ENCODE measurements at regions not wholly inside any gene's neighbourhood (a gene's known extent, or its start where the extent isn't known, plus 50 kb on each side); places are given as distances from the start of the nearest gene placed in this dataset.
"Not testable (repeated sequence)": the region's sequence is repeated elsewhere in the genome, so short reads cannot be mapped to it uniquely, and the experiment has no call there.

DNA sequence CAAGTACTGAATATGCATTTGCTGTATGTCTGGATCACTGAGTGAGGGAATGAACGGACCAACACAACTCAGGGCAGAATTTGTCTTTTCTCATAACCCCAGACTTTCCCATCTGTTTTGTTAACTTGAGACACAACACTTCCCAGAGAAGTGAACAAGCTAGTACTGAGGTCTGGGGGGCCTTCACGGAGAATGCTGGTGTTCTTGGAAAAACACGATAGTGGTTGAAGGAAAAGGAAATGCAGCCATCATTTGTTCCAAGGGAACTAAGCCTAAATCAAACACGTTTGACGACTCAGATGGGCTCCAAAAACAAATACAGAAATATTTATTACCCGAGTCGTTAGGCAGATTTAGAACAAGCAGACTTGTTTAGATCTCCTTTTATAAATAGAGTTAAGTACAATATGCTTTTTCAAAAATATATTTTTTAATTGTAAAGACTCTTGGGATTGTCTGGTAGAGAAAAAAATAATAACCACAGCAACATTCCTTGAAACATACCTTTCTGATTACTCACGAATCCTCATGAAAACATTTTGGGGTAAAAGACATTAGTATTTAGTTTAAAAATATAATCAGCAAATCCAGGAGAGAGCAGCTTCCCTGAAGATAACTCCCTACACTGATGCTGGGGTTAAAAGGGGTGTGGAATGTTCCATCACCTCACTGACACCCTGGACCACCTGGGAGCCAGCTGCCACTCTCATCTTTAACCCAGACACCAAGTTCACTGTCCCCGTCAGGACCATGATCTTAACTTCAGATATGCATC lies 427.7 kb upstream of the RUNX1 start:
- DNase-seq, result no peak

DNA sequence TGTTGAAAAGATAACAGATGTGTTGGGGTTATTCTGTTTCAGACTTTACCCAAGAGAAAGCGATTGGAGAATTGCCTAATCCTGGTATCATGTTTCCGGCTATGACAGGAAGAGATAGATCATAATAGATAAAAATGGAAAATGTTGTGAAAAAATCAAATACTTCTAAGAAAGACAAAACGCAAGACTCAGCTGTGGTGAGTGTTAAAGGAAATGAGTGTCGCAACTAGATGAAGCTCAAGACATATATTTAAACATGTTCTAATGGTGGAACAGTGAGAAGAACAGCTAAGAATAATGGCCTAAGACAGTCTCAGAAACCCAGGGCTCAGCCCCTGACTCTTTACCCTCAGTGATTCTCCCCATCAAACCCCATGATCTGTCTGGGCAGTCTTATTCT lies 426.7 kb upstream of the RUNX1 start:
- DNase-seq, result no peak

DNA sequence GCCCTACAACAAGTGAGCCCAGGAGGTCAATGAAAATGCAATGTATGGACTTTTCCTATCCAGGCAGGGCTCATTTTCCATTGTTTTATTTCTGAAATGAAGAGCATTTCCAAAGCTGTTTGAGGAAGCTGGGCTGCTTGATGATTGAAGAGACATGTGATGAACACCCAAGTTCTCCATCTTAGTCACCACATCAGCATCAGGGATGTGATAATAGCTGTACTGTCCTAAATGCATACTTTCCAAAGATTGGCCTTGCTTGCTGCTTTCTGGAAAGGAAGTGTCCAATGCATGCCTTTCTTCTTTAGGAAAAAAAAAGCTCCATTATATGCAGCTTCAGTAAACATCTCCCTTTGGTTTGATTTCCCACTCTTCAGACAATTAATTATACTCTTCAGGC lies 425.9 kb upstream of the RUNX1 start:
- DNase-seq, result peak in 2 of 56 donors; percentile 12 to 16

DNA sequence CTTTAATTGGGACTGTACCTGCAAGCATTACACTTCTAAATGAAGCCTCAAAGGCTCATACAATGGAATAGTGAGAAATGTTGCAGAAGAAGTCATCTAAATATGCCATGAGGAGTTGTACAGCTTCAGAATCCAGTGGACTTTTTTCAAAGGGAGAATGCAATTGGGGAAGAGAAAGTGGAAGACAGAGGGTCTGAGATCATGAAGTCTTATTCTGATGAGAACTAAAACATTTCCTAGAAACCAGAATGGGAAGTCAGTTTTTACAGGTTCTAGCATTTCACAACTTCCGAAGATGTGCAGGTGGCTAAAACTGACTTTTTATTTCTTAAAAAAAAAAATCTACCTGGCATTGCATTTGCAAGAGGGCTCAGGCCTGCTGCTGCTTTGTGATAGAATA lies 424.4 kb upstream of the RUNX1 start:
- no peak for DNase-seq

DNA sequence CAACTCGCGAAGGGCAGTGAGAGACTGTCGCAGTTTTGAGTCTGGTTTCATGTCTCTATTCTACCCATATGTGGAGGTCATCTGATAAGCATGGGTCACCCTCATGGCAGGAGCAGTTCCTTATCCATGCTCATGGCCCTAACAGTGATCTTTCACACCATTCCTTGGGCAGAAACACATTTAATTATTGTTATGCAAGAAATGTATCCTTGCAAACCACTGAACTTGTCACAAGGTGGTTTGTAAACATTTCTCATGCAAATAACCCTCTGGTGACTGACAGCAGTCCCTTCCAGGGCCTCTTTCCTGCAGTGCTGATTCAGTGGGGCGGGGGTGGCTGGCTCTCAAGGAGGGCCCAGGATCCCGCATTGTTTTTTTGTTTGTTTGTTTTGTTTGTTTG lies 421.4 kb upstream of the RUNX1 start:
- DNase-seq, result no peak

DNA sequence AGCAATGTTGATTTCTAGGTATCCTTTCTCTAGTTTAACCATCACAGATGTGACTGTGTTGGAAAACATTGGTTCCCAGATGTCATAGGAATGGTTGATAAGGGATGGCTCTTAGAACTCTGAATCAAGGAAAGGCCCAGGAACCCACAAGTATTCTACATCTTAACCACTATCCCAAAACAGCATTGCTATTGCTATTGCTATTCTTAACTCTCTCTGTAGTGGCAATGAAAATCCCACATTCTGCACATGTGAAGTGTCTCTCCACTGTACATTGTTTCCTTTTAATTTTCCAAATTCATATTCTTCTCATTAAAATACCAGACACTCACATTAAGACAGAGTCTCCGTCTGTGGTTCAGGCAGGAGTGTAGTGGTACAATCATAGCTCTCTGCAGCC lies 420.4 kb upstream of the RUNX1 start:
- DNase-seq, result no peak

DNA sequence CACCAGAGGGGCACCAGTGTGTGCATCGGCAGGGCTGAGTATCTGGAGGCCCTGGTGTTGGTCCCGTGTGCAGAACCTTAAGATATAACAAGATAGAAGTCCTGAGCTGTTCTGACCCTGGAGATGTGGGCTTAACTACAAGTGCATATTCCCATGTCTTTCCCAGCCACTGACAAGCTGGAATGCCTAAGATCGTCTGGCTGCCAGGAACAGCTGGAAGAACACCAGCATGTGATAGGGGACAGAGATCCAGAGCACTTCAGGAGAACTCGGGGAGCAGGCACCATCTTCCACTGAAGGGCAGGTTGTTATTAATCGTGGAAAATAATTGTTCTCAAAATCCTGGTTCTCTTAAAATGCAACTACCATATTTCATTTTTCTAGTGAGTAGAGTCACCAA lies 419.9 kb upstream of the RUNX1 start:
- DNase-seq, result no peak

DNA sequence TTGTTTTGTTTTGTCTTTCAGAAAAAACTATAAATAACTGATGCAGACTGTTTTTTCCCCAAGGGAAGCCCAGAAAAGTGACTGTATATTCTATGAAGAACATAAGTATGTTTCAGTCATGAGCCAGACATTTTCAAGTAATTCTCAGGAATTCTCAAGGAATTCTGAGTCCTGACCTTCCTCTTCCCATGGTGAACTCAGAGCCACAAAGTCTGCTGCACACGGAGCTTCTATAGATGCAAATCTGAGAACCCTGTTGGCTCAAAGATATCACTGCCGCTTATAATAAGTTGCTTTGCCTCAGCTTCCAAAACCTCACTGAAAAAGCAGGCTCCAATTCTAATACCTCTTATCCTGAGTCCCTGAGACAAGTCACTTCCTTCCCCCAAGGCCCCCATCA lies 418.5 kb upstream of the RUNX1 start:
- no peak for DNase-seq

DNA sequence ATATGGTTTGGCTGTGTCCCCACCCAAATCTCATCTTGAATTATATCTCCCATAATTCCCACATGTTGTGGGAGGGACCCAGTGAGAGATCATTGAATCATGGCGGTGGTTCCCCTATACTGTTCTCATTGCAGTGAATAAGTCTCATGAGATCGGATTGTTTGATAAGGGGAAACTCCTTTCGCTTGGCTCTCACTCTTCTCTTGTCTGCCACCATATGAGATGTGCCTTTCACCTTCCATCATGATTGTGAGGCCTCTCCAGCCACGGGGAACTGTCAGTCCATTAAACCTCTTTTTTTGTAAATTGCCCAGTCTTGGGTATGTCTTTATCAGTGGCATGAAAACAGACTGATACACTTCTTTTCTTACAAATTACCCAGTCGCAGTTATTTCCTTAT lies 417.6 kb upstream of the RUNX1 start:
- not testable (repeated sequence) for DNase-seq

DNA sequence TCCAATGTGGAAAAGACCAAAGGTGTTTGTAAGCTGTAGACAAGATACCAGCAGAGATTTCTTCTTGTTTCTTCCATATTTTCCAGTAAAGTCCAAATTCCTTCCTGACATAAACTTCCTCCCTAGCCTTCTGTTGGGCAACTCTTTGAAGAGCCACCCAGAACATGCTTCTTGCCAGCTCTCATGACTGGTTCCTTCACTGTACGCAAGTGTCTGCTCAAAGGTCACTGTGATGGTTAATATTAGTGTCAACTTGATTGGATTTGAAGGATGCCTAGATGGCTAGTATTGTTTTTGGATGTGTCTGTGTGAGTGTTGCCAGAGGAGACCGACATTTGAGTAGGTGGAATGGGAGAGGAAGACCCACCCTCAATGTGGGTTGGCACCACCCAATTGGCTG lies 416.6 kb upstream of the RUNX1 start:
- DNase-seq, result no peak

DNA sequence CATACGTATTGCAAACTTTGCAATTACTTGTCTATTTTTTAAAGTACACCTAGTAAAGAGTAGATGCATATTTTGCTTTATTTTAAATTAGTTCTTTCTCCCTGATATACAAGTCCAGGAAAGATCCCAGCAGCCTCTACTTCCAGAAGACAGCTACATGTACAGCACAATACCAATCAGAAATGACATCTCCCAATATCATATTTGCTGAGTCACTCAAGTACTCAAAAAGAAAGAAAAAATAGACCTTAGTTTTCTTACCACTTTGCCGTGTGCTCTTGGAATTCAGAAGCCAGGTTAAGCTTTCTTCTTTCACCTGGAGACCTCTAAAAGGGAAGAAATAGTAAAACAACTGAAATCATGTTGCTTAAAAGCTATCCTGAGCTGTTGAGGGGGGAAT lies 412.6 kb upstream of the RUNX1 start:
- DNase-seq, result no peak

DNA sequence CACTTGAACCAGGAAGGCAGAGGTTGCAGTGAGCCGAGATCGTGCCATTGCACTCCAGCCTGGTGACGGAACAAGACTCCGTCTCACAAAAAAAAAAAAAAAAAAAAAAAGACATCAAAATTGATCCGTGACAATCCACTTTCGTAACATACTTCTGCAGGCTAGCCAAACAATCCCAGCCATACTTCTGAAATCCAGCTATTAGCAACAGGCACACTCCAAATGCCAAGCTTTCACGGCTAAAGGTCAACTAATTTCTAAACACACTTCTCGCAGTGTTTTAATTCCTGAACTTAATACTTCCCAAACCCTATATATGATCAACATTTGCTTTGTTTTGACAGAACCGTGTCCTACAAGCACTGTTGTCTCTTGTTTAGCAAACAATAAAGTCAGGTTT lies 411.3 kb upstream of the RUNX1 start:
- DNase-seq, result no peak

DNA sequence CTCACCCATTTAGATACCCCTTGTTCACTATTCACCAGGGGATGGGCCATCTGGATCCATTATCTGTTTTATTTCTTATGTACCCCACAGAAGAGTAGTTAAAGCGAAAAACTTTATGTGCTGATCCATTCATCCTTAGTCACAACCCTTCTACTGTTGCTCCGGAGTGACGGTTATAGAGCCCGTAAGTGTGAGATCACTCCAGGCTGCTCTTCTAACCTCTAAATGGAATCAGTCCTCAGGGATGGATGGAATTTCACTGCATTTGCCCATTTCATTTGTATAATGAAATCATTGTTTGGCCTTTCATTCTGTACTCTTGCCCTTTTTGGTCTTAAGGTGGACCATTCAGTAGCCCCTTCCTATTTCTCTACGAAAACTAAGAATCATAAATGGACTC lies 409.3 kb upstream of the RUNX1 start:
- no peak for DNase-seq

DNA sequence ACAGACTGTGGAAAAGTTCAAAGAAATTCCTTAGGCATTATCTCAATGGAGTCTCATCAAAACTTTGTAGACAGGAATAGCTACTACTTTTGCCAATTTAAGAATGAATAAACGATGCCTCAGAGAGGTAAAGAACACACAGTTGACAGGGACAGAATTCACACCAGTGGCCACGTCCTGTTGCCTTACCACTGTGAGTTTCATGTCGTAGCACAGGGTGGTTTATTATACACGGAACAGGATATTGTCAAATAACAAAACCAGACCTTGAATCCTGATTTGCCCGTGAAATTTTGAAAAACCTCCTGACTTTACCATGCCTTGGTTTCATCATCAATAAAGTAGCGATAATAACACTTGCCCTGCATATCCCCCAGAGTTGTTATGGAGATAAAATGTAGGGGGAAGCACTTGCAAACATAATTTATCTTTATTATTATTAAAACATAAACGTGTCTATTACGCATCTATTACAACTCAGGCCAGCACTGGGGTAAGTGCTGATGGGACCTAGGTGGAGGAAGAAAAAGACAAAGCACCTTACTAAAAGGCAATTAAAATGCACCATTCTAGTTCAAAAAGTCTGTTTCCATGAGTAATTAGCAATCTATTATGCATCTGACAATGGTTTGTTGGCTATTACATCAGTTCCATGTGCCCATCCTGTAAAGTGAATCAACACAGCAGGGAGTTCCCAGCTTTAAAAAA lies 408.1 kb upstream of the RUNX1 start:
- no peak for DNase-seq

DNA sequence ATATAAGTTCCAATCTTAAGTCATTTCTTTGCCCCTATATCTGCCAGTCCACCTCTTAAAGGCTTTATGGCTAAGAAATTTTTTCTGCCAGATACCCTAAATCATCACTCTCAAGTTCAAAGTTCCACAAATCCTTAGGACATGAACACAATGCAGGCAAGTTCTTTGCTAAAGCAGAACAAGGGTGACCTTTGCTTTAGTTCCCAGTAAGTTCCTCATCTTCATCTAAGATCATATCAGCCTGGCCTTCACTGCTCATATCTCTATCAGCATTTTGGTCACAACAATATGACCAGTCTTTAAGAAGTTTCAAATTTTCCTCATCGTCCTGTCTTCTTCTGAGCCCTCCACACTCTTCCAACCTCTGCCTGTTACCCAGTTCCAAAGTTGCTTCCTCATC lies 402.2 kb upstream of the RUNX1 start:
- no peak for DNase-seq

DNA sequence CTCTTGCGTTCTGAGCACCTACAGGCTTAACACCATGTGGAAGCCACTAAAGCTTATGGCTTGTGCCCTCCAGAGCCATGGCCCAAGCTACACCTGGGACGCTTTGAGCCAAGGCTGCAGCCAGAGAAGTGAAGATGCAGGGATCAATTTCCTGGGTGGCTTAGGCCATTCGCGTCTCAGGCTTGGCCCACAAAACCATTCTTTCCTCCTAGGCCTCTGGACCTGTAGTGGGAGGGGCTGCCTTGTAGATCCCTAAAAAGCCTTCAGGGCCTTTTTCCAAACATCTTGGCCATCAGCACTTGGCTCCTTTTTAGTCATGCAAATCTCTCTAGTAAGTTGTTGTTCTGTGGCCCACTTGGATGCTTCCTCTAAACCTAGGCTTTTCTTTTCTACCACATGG lies 401.7 kb upstream of the RUNX1 start:
- no peak for DNase-seq

DNA sequence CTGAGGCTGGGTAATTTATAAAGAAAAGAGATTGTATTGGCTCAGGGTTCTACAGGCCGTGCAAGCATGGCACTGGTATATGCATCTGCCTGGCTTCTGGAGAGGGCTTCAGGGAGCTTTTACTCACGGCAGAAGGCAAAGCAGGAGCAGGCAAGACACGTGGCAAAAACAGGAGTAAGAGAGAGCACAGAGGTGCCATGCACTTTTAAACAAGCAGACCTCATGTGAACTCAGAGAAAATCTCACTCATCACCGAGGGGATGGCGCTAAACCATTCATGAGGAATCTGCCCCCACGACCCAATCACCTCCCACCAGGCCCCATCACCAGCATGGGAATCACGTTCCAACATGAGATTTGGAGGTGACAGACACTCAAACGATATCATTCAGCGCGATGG lies 400.7 kb upstream of the RUNX1 start:
- DNase-seq, result no peak

DNA sequence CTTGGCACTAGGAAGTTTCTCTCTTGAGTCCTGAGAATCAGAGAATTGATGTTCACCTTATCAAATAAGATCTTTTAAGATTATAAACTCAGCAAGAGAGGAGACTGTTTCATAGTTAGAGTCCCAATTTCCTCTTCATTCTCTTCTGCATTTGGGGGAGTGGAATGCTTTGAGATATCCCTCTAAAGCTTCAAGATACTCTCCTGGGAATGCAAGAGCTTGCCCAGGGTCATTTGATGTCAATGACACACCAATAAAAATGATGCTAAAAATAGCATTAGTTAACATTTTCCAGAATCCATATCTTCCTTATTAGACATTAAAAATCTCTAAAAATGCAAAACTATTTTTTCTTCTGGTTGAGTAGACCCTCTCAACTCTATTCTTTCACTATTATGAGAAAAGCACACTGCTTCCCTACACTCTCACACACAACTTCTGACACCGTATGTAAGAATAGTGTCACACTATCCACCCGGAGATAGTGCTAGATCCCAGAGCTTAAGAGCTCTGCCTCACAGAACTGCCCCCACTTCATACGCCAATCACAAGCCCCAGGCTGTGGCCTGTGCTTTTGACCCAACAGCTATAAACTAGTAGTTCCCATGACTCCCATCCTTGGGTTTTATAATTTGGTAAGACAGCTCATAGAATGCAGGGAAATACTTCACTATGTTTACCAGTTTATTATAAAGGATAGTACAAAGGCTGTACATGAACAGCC lies 399.9 kb upstream of the RUNX1 start:
- no peak for DNase-seq

DNA sequence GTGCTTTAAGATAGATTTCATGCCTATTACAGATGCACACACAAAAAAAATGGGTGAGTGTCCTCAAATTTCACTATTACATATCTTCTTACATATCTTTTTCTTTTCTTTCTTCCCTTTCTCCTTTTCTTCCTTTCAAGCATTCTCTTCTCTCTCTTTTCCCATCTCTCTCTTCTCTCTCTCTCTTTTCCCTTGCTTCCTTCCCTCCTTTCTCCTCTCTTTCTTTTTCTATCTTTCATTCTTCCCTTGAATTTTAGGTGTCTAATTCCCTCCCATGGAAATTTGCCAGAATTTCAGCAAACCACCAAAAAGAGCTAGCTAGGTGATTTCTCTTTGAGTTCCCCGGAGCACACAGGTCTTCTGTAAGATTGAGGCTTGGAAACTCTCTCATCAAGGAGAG lies 395.3 kb upstream of the RUNX1 start:
- no peak for DNase-seq

DNA sequence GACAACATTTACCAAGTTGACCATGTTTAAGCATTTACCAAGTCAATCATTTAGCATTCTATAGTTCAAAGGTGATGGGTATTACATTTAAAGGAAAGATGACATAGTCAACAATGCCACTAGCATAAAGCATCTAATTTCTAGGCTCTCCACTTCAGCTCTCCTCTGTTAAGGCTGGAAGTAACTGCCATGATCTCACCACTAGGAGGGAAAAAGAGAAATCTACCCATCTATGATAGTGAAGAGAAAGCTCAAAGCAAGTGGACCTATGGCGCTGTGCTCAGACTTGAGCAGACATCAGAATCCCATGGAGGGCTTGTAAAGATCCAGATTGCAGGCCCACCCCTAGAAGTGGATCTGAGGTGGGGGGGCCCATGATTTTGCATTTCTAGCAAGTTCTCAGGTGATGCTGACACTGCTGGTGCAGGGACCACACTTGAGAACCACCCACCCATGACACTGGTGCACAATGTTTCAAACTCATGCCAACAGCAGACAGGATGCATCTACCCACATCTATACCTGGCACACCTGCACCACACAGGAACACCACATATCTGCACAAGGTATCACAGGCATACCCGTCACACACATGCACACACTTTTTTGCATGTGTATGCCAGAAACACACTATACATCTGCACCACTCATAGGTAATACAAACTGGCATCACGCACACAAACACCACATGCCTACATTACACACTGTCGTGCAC lies 392.9 kb upstream of the RUNX1 start:
- no peak for DNase-seq

DNA sequence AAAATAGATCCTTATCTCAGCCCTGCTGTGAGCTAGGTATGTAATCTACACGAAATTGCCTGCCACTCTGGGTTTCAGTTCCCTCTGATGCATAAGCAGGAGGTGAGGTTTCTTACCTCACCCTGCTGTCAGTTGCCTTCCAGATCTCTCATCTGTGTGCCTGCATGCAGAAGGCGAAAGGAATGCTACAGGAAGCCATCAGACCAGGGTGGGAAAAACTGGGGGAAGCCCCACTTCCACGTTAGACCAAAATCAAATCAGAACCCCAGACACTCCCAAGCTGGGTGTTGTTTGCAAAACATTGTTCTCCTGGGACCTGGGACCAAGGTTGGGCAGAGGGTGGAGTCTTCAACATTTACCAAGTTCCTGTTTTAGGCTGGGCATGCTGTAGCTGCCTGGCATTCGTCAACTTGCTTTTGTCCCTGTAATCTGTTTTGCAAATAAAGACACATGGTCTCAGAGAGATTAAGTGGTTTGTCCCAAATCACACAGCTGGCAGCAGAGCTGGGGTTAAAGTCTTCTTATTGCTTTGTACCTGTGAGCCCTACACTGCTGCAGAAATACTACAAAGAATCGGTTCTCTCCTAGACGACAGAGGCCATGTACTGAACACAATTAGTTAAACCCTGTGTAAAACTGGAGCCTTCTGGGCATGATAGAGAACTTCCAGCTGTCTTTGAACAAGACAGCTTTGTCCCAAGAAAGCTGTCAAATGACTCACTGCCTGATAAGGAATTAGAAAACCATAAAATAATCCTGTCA lies 389.7 kb upstream of the RUNX1 start:
- no peak for DNase-seq
